OCI-LY7 (cell line): ENCODE measurements at regions not wholly inside any gene's neighbourhood (a gene's known extent, or its start where the extent isn't known, plus 50 kb on each side); places are given as distances from the start of the nearest gene placed in this dataset.

ENCODE experiments used
- BruUV-seq: library from RNA; stranded (reverse); fragments of 400-500 nt; replicated peaks from 2 replicates; lab custom pipeline; 2021; lab: Mats Ljungman, UMichigan
- CTCF ChIA-PET: fragments of 300-600 bp; sonication (Branson Sonifier 250); formaldehyde crosslinking; loops from one replicate; lab custom pipeline; 2022; ENCODE audit warnings: antibody characterized with exemption; ENCODE audit not compliant: unreplicated experiment; lab: Charles Lee
- POLR2A ChIA-PET: fragments of 300-600 bp; sonication (Branson Sonifier 250); formaldehyde crosslinking; loops from one replicate; lab custom pipeline; 2022; ENCODE audit warnings: antibody characterized with exemption; lab: Charles Lee
- DNase-seq: peaks from one replicate; pipeline ENCODE4 v3.0.0-alpha.2; 2015; ENCODE audit warnings: low spot score
- H2AFZ ChIP-seq: fragments of 200-600 bp; sonication (generic), shearing (Covaris generic); 2 replicates; pipeline ENCODE4 v1.6.1; 2014; ENCODE audit warnings: mild to moderate bottlenecking, antibody characterized with exemption, low read length, moderate library complexity
- H3K27ac ChIP-seq: fragments of 200-600 bp; sonication (generic); 2 replicates; pipeline ENCODE4 v1.5.1; 2014; ENCODE audit warnings: mixed run types, low read depth, mild to moderate bottlenecking, moderate library complexity, low read length, inconsistent platforms; ENCODE audit not compliant: poor library complexity, severe bottlenecking
- H3K36me3 ChIP-seq: fragments of 200-600 bp; sonication (generic); 2 replicates; pipeline ENCODE4 v1.6.1; 2014; ENCODE audit warnings: mild to moderate bottlenecking, antibody characterized with exemption, low read length, moderate library complexity, mixed read lengths; ENCODE audit not compliant: insufficient read depth
- H3K4me1 ChIP-seq: fragments of 200-600 bp; sonication (generic); 2 replicates; pipeline ENCODE4 v1.5.1; 2014; ENCODE audit warnings: mild to moderate bottlenecking, low read length; ENCODE audit not compliant: insufficient read depth, poor library complexity, severe bottlenecking
- H3K4me2 ChIP-seq: fragments of 200-600 bp; sonication (generic); 2 replicates; pipeline ENCODE4 v1.6.1; 2014; ENCODE audit warnings: mild to moderate bottlenecking, low read length
- H3K4me3 ChIP-seq: fragments of 200-600 bp; sonication (generic); 2 replicates; pipeline ENCODE4 v1.5.1; 2014; ENCODE audit warnings: mild to moderate bottlenecking, low read depth, low read length; ENCODE audit not compliant: poor library complexity, severe bottlenecking
- H3K79me2 ChIP-seq: fragments of 200-600 bp; sonication (generic); 2 replicates; pipeline ENCODE4 v1.6.1; 2016; ENCODE audit warnings: low read depth, mild to moderate bottlenecking, low read length, moderate library complexity, mixed read lengths; ENCODE audit not compliant: insufficient read depth
- H3K9me2 ChIP-seq: fragments of 200-600 bp; sonication (generic); 2 replicates; pipeline ENCODE4 v1.6.1; 2016; ENCODE audit warnings: mild to moderate bottlenecking, low read length, mixed read lengths; ENCODE audit not compliant: insufficient read depth
- H3K9me3 ChIP-seq: fragments of 200-600 bp; sonication (generic); 2 replicates; pipeline ENCODE4 v1.6.1; 2014; ENCODE audit warnings: mild to moderate bottlenecking, mixed run types, low read length, mixed read lengths
- H4K20me1 ChIP-seq: fragments of 200-600 bp; sonication (generic); 2 replicates; pipeline ENCODE4 v1.6.1; 2014; ENCODE audit warnings: mild to moderate bottlenecking, antibody characterized with exemption, low read length, moderate library complexity, mixed read lengths; ENCODE audit not compliant: insufficient read depth
- CTCF ChIP-seq: fragments of 200-600 bp; sonication (generic); conservative IDR thresholded peaks from 2 replicates; pipeline ENCODE4 v1.5.1; 2014; ENCODE audit warnings: mild to moderate bottlenecking, antibody characterized with exemption, low read length, moderate library complexity, mixed read lengths
- EZH2phosphoT487 ChIP-seq: fragments of 200-600 bp; sonication (generic); IDR thresholded peaks from 2 replicates; pipeline ENCODE4 v1.6.1; 2018; ENCODE audit warnings: low read depth, borderline replicate concordance, mild to moderate bottlenecking, mixed run types, antibody characterized with exemption, low read length, moderate library complexity, mixed read lengths
- intact Hi-C: fragments of 100-400 bp; cut with micrococcal nuclease; formaldehyde crosslinking; loops from one replicate; pipeline ENCODE4 v1.10.0; 2022; ENCODE audit not compliant: unreplicated experiment

DNA sequence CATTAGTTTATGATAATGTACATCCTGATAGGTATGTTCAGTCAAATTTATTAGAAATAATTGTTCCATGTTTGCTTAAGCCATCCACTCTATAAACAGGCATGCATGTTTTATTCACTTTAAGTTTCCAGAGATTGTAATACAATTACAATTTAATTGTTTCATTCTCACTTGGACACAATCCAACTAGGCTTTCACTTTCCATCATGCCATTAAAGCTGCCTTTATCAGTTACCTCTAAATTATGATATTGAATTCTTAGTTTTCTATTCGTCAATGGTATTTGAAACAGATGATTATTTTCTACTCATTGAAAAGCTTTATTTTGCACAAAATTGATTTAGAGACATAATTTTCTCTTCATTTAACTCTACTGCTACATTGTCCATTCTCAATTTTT lies 1196.3 kb downstream of the RAPGEF2 start:
- intact Hi-C loops = no loop called here
- POLR2A ChIA-PET = no interaction called here

GRCh38 chr4:160299608-160300007 lies 1196.7 kb downstream of the RAPGEF2 start:
- Histone ChIP-seq H3K4me2 (no peak overlapping the region), H4K20me1 (no peaks in the 10 kb centered on the region), H2AFZ (no peak overlapping the region), H3K36me3 (no peaks in the 10 kb centered on the region), H3K9me2 (no peaks in the 10 kb centered on the region), H3K9me3 (peaks cover 3% of the 10 kb centered on the region; the same call in 1 of the 2 replicates), H3K27ac (no peak overlapping the region), H3K4me3 (no peak overlapping the region), H3K79me2 (no peaks in the 10 kb centered on the region), H3K4me1 (no peaks in the 10 kb centered on the region)
- BruUV-seq = no TSS peak
- intact Hi-C loops = no loop called here
- TF ChIP-seq CTCF (no peak), EZH2phosphoT487 (no peak)
- CTCF ChIA-PET = no interaction called here
- POLR2A ChIA-PET = no interaction called here
- no peak for DNase-seq

More for the DNA sequence above, 1196.3 kb downstream of the RAPGEF2 start:
- CTCF ChIA-PET = no interaction called here
- Histone ChIP-seq H3K9me2 (no peaks in the 10 kb centered on the region), H3K4me1 (no peaks in the 10 kb centered on the region), H3K4me3 (no peak overlapping the region), H3K9me3 (peaks cover 3% of the 10 kb centered on the region; the same call in 1 of the 2 replicates), H4K20me1 (no peaks in the 10 kb centered on the region), H2AFZ (no peak overlapping the region), H3K27ac (no peak overlapping the region), H3K79me2 (no peaks in the 10 kb centered on the region), H3K4me2 (no peak overlapping the region), H3K36me3 (no peaks in the 10 kb centered on the region)
- TF ChIP-seq CTCF = no peak
- TF ChIP-seq EZH2phosphoT487 = no peak
- DNase-seq = no peak
- no TSS peak for BruUV-seq

DNA sequence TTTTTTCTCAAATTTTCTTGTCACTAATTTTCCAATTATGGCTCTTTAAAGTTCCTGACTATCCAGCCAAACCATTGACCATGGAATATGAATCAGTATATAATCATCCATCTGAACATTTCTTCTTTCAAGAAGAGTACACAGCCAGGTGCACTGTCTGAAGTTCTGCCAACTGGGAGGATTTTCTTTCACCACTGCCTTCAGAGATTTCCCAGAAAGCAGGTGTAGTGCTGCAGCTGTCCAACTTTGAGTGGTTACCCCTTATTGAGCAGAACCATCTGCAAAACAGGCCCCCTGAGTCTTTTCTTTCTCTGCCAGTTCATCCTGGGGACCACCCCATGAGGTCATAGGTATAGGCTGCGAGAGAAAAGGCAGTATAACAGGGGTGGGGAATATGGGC lies 1213.2 kb downstream of the RAPGEF2 start:
- H2AFZ ChIP-seq = no peak overlapping the region
- intact Hi-C loops = no loop called here
- no peaks in the 10 kb centered on the region for H3K79me2 ChIP-seq
- H4K20me1 ChIP-seq = no peaks in the 10 kb centered on the region
- BruUV-seq = no TSS peak
- POLR2A ChIA-PET = no interaction called here
- no peak for DNase-seq
- no peak overlapping the region for H3K4me2 ChIP-seq
- H3K9me3 ChIP-seq = no peaks in the 10 kb centered on the region
- H3K4me1 ChIP-seq = no peaks in the 10 kb centered on the region
- no peak for TF ChIP-seq CTCF
- no peak for TF ChIP-seq EZH2phosphoT487
- H3K36me3 ChIP-seq = no peaks in the 10 kb centered on the region
- CTCF ChIA-PET = no interaction called here
- H3K9me2 ChIP-seq = no peaks in the 10 kb centered on the region
- no peak overlapping the region for H3K27ac ChIP-seq
- no peak overlapping the region for H3K4me3 ChIP-seq
